ENCODE measurements at regions not wholly inside any gene's neighbourhood (a gene's known extent, or its start where the extent isn't known, plus 50 kb on each side); places are given as distances from the start of the nearest gene placed in this dataset.
A peak's percentile ranks its signal among the peaks of the same experiment; 100 is the strongest.

DNA sequence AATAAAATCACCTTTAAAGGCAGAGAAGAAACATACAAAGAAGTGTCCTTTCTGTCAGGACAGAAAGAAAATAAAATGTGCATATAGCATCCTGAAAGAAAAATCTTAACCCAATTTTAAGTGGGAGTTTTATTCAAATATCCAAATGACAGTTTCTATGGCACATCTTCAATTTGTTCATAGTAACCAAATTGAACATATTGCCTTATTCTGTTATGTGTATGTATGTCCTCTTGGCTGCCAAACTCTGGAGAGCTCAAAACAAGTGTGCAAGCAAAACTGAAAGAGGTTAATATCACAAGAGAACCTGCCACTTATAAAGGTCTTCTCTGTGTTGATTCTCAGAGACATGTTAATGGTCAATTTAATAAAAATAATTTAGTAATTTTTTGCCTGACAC lies 334.7 kb downstream of the BCKDHB start:
- no peaks in the 10 kb centered on the region for H3K27me3 ChIP-seq (ENCODE audit: control insufficient read depth in 3 of 3, insufficient read depth in 3 of 3, low read length in 3 of 3)
- no peaks in the 10 kb centered on the region for H3K36me3 ChIP-seq (ENCODE audit: control insufficient read depth in 3 of 3, insufficient read depth in 2 of 3, low read depth in 1 of 3, low read length in 3 of 3)
- FAIRE-seq (no peak), DNase-seq (peak in 1 of 2 donors; percentile 9)
- H3K4me1 ChIP-seq (ENCODE audit: control insufficient read depth in 3 of 3, insufficient read depth in 2 of 3, low read depth in 1 of 3, low read length in 2 of 3) = peaks cover 0 to 17% (median 0%) of the 10 kb centered on the region in 3 donors
- H3K4me3 ChIP-seq (ENCODE audit: low read depth in 1 of 3, low read length in 3 of 3) = no peak overlapping the region
- peak overlapping the region in 1 of 3 donors; percentile 75 for H3K27ac ChIP-seq (ENCODE audit: low read depth in 1 of 3, low read length in 2 of 3)
- peaks cover 0 to under 1% of the 10 kb centered on the region in 2 donors for H3K9me3 ChIP-seq (ENCODE audit: control insufficient read depth in 2 of 2, insufficient read depth in 1 of 2, low read depth in 1 of 2, low read length in 1 of 2)

DNA sequence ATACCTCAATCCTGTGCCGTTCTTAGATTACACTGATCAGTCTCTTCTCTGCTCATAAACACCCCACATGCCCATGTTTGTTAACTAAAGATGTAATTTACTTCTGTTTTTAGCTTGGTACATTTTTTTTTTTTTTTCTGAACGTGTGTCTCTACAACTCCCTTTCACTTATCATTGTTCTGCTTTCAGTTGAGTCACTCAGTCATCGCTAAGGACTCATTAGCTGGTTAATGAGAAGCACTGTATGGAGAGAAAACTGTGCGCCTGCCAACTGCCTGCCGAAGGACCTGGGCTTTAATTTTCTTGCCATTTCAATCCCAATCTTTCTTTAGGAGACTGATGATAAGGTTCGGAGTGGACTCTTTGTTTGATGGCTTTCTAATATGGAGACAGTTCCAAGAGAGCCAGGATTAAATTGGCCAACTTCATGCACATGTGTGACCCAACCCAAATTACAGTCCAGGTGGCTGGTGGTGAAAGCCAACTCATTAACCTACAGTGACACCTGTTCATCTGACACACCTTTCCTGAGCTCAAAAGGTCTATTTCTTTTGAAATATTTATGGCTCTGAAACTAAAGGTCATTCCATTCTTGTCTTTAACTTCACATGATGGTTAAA lies 334.1 kb downstream of the BCKDHB start:
- no peaks in the 10 kb centered on the region for H3K9me3 ChIP-seq (ENCODE audit: control insufficient read depth in 2 of 2, insufficient read depth in 1 of 2, low read depth in 1 of 2, low read length in 1 of 2)
- 16 to 55% (median 25%) methylated on average over 6 of the region's 6 CpGs for WGBS, 3 donors
- DNase-seq (peak; percentile 83 to 85), FAIRE-seq (no peak)
- H3K4me3 ChIP-seq (ENCODE audit: low read depth in 1 of 3, low read length in 3 of 3) = no peak overlapping the region
- H3K36me3 ChIP-seq (ENCODE audit: control insufficient read depth in 3 of 3, insufficient read depth in 2 of 3, low read depth in 1 of 3, low read length in 3 of 3) = no peaks in the 10 kb centered on the region
- no peaks in the 10 kb centered on the region for H3K27me3 ChIP-seq (ENCODE audit: control insufficient read depth in 3 of 3, insufficient read depth in 3 of 3, low read length in 3 of 3)
- H3K4me1 ChIP-seq (ENCODE audit: control insufficient read depth in 3 of 3, insufficient read depth in 2 of 3, low read depth in 1 of 3, low read length in 2 of 3) = peaks cover 0 to 17% (median 0%) of the 10 kb centered on the region in 3 donors
- H3K27ac ChIP-seq (ENCODE audit: low read depth in 1 of 3, low read length in 2 of 3) = peak overlapping the region; percentile 12 to 75 (median 60)

DNA sequence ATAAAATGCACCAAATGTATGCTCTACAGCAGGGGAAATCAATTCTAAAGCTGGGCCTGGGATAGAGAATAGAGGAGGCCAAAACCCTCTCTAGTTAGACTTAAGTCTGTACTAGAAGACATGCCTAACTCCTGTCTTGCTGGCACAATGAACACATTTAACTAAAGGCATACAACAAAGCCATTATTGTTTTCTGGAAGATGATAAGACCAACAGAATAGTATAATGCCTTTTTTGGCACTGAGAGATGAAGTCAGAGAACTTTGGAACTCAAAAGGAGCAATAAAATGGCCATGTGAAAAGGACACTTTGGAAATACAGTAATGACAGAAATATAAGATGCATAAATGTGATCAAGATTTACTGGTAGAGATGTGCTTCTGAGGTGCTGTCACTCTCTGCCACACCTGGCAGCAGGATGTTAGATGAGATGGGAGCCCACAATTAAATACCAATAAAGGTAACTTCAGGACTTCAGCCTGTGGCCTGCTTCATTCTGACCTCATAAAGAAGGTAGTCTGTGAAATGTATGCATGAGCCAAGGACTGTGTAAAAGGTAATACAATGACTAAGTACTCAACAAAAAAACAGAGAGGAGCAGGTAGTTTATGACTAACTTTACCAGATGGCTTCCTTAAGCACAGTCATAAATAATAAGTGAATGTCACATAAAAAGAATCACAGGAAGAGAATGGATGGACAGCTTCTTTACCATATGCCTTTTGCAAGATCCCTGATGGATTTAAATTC lies 333.4 kb downstream of the BCKDHB start:
- Histone ChIP-seq H3K4me1 (ENCODE audit: control insufficient read depth in 3 of 3, insufficient read depth in 2 of 3, low read depth in 1 of 3, low read length in 2 of 3) (peaks cover 0 to 15% (median 0%) of the 10 kb centered on the region in 3 donors), H3K27me3 (ENCODE audit: control insufficient read depth in 3 of 3, insufficient read depth in 3 of 3, low read length in 3 of 3) (no peaks in the 10 kb centered on the region), H3K27ac (ENCODE audit: low read depth in 1 of 3, low read length in 2 of 3) (peak overlapping the region; percentile 60 to 75 (median 74)), H3K9me3 (ENCODE audit: control insufficient read depth in 2 of 2, insufficient read depth in 1 of 2, low read depth in 1 of 2, low read length in 1 of 2) (no peaks in the 10 kb centered on the region), H3K4me3 (ENCODE audit: low read depth in 1 of 3, low read length in 3 of 3) (no peak overlapping the region), H3K36me3 (ENCODE audit: control insufficient read depth in 3 of 3, insufficient read depth in 2 of 3, low read depth in 1 of 3, low read length in 3 of 3) (no peaks in the 10 kb centered on the region)
- peak; percentile 38 to 62 for DNase-seq
- FAIRE-seq = no peak

DNA sequence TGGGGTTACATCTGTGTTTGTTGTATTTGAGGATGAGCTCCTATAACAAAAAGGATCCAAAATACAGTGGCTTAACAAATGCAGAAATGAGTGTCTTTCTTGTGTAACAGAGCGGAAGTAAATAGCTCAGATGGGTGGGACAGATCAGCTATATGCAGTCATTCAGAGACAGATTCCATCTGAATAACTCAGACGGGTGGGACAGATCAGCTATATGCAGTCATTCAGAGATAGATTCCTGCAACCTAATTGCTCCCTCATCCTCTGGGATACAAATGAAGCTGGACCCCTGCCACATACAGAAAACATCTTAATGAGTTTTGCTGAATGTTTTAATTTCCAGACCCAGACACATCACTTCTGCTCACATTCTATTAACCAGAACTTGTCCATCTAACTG lies 332.3 kb downstream of the BCKDHB start:
- Histone ChIP-seq H3K27ac (ENCODE audit: low read depth in 1 of 3, low read length in 2 of 3) (no peak overlapping the region), H3K4me1 (ENCODE audit: control insufficient read depth in 3 of 3, insufficient read depth in 2 of 3, low read depth in 1 of 3, low read length in 2 of 3) (peaks cover 0 to 14% (median 0%) of the 10 kb centered on the region in 3 donors), H3K9me3 (ENCODE audit: control insufficient read depth in 2 of 2, insufficient read depth in 1 of 2, low read depth in 1 of 2, low read length in 1 of 2) (no peaks in the 10 kb centered on the region), H3K4me3 (ENCODE audit: low read depth in 1 of 3, low read length in 3 of 3) (no peak overlapping the region), H3K27me3 (ENCODE audit: control insufficient read depth in 3 of 3, insufficient read depth in 3 of 3, low read length in 3 of 3) (no peaks in the 10 kb centered on the region), H3K36me3 (ENCODE audit: control insufficient read depth in 3 of 3, insufficient read depth in 2 of 3, low read depth in 1 of 3, low read length in 3 of 3) (no peaks in the 10 kb centered on the region)
- 47 to 75% (median 48%) methylated on average over 2 of the region's 2 CpGs for WGBS, 3 donors
- DNase-seq = peak; percentile 27 to 42
- no peak for FAIRE-seq

DNA sequence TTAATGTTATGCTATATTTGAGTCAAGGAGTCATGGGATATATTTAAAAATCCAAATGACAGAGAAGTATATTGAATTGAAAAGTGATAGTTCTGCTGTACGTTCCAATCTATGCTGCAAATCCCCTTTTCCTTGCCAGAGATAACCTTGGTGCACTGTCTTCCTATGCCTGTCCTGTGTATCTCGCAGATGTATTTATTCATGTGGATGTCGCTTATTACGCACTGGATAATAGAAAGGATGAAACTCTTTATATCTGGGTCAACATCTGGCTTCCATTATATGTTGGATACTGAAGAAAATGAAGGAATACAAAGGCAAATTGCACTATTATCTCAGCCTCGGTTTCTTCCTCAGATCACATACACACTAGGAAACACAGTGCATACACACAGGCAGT lies 331.3 kb downstream of the BCKDHB start:
- no peaks in the 10 kb centered on the region for H3K36me3 ChIP-seq (ENCODE audit: control insufficient read depth in 3 of 3, insufficient read depth in 2 of 3, low read depth in 1 of 3, low read length in 3 of 3)
- 83 to 91% (median 89%) methylated on average over 5 of the region's 5 CpGs for WGBS, 3 donors
- no peak for FAIRE-seq

DNA sequence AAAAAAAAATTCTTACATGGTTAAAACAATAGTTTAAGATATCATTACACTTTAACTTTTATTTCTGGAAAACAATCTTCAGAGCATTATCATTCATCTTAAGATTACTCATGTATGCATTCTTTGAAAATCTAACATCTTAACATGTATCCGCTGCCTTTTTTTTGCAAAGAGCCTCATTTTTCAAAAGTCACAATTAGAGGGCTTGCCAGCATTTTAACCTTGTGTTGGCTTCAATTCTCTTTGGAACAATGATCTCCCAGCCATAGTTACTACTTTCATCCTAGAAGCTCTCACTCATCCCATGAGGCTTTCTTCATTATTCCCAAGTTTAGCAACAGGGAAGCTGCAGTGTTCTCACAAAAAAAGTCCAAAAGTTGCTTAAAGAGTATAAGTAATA lies 330.8 kb downstream of the BCKDHB start:
- H3K27ac ChIP-seq (ENCODE audit: low read depth in 1 of 3, low read length in 2 of 3) = no peak overlapping the region
- DNase-seq = no peak
- no peaks in the 10 kb centered on the region for H3K9me3 ChIP-seq (ENCODE audit: control insufficient read depth in 2 of 2, insufficient read depth in 1 of 2, low read depth in 1 of 2, low read length in 1 of 2)
- H3K4me1 ChIP-seq (ENCODE audit: control insufficient read depth in 3 of 3, insufficient read depth in 2 of 3, low read depth in 1 of 3, low read length in 2 of 3) = peaks cover 0 to 14% (median 0%) of the 10 kb centered on the region in 3 donors
- H3K27me3 ChIP-seq (ENCODE audit: control insufficient read depth in 3 of 3, insufficient read depth in 3 of 3, low read length in 3 of 3) = no peaks in the 10 kb centered on the region
- WGBS, 3 donors = 76 to 100% (median 95%) methylated on average over 1 of the region's 1 CpG
- no peaks in the 10 kb centered on the region for H3K36me3 ChIP-seq (ENCODE audit: control insufficient read depth in 3 of 3, insufficient read depth in 2 of 3, low read depth in 1 of 3, low read length in 3 of 3)
- H3K4me3 ChIP-seq (ENCODE audit: low read depth in 1 of 3, low read length in 3 of 3) = no peak overlapping the region
- FAIRE-seq = no peak

More for the DNA sequence above, 331.3 kb downstream of the BCKDHB start:
- no peak for DNase-seq
- Histone ChIP-seq H3K4me3 (ENCODE audit: low read depth in 1 of 3, low read length in 3 of 3) (no peak overlapping the region), H3K27me3 (ENCODE audit: control insufficient read depth in 3 of 3, insufficient read depth in 3 of 3, low read length in 3 of 3) (no peaks in the 10 kb centered on the region), H3K4me1 (ENCODE audit: control insufficient read depth in 3 of 3, insufficient read depth in 2 of 3, low read depth in 1 of 3, low read length in 2 of 3) (peaks cover 0 to 14% (median 0%) of the 10 kb centered on the region in 3 donors), H3K27ac (ENCODE audit: low read depth in 1 of 3, low read length in 2 of 3) (no peak overlapping the region), H3K9me3 (ENCODE audit: control insufficient read depth in 2 of 2, insufficient read depth in 1 of 2, low read depth in 1 of 2, low read length in 1 of 2) (no peaks in the 10 kb centered on the region)

DNA sequence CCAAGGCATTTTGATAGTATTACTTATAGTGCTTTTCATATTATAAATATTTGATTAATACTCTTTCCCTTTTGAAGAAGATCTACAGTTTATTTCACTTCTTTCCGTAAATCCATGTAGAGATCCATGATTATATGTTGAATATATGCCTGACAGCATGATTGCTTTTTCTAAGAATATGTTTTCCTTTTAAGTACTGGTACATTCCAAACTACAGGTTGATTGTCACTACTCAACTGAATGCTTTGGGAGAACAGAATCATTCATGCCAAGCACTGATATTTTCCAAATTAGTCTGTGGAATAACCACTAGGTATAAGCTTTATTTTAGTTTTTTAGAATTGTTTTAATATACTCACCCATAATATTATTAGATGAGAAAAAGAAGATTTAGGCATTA lies 330.2 kb downstream of the BCKDHB start:
- FAIRE-seq = no peak
- no peak overlapping the region for H3K27ac ChIP-seq (ENCODE audit: low read depth in 1 of 3, low read length in 2 of 3)
- WGBS, 3 donors = 94 to 100% (median 94%) methylated on average over 1 of the region's 1 CpG
- H3K4me1 ChIP-seq (ENCODE audit: control insufficient read depth in 3 of 3, insufficient read depth in 2 of 3, low read depth in 1 of 3, low read length in 2 of 3) = peaks cover 0 to 14% (median 0%) of the 10 kb centered on the region in 3 donors
- no peaks in the 10 kb centered on the region for H3K9me3 ChIP-seq (ENCODE audit: control insufficient read depth in 2 of 2, insufficient read depth in 1 of 2, low read depth in 1 of 2, low read length in 1 of 2)
- no peaks in the 10 kb centered on the region for H3K36me3 ChIP-seq (ENCODE audit: control insufficient read depth in 3 of 3, insufficient read depth in 2 of 3, low read depth in 1 of 3, low read length in 3 of 3)
- DNase-seq = no peak
- H3K4me3 ChIP-seq (ENCODE audit: low read depth in 1 of 3, low read length in 3 of 3) = no peak overlapping the region
- no peaks in the 10 kb centered on the region for H3K27me3 ChIP-seq (ENCODE audit: control insufficient read depth in 3 of 3, insufficient read depth in 3 of 3, low read length in 3 of 3)

DNA sequence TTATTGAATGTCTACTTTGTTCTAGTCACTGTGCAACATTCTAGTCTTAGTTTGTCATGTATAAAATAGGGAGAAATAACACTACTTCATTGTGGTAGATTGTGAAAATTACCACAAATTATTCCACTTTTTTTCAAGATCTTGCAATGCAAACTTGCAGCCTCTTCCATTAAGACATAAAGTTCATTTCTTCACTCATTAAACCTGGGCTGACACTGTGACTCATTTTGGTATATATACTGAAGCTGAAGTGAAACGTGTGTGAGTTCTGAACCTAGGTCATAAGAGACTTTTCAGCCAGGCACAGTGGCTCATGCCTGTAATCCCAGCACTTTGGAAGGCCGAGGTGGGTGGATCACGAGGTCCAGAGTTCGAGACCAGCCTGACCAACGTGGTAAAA lies 329.0 kb downstream of the BCKDHB start:
- H3K4me1 ChIP-seq (ENCODE audit: control insufficient read depth in 3 of 3, insufficient read depth in 2 of 3, low read depth in 1 of 3, low read length in 2 of 3) = peaks cover 0 to 10% (median 0%) of the 10 kb centered on the region in 3 donors
- no peaks in the 10 kb centered on the region for H3K27me3 ChIP-seq (ENCODE audit: control insufficient read depth in 3 of 3, insufficient read depth in 3 of 3, low read length in 3 of 3)
- WGBS, 3 donors = 83 to 91% (median 91%) methylated on average over 5 of the region's 5 CpGs
- no peaks in the 10 kb centered on the region for H3K36me3 ChIP-seq (ENCODE audit: control insufficient read depth in 3 of 3, insufficient read depth in 2 of 3, low read depth in 1 of 3, low read length in 3 of 3)
- FAIRE-seq = no peak
- H3K27ac ChIP-seq (ENCODE audit: low read depth in 1 of 3, low read length in 2 of 3) = no peak overlapping the region
- DNase-seq = no peak
- no peaks in the 10 kb centered on the region for H3K9me3 ChIP-seq (ENCODE audit: control insufficient read depth in 2 of 2, insufficient read depth in 1 of 2, low read depth in 1 of 2, low read length in 1 of 2)
- H3K4me3 ChIP-seq (ENCODE audit: low read depth in 1 of 3, low read length in 3 of 3) = no peak overlapping the region
